Heart right ventricle (tissue), 16 donors: ENCODE measurements at regions not wholly inside any gene's neighbourhood (a gene's known extent, or its start where the extent isn't known, plus 50 kb on each side); places are given as distances from the start of the nearest gene placed in this dataset.

ENCODE experiments used
- ATAC-seq, 8 donors: fragments of 200-7000 bp; cut with Tn5 transposase; one replicate each; pipeline ENCODE4 v1.9.1; 2020; ENCODE audit warnings: mild to moderate bottlenecking in 8 of 8, moderate library complexity in 8 of 8, moderate number of reproducible peaks in 1 of 8
- DNase-seq, 2 donors: peaks; one replicate each; pipeline ENCODE4 v3.0.0-alpha.2; 2020
- H3K27ac ChIP-seq, 10 donors: fragments of 200-600 bp; sonication (generic) in 2 of 10; one replicate each; pipeline versions ENCODE4 v1.5.0 to v1.8.0; 2020 to 2022; ENCODE audit warnings: mild to moderate bottlenecking in 3 of 10
- H3K27me3 ChIP-seq, 7 donors: fragments of 200-600 bp; one replicate each; pipeline ENCODE4 v1.8.0; 2021 to 2022; ENCODE audit warnings: mild to moderate bottlenecking in 2 of 7
- H3K36me3 ChIP-seq, 9 donors: fragments of 200-600 bp; sonication (generic) in 1 of 9; one replicate each; pipeline versions ENCODE4 v1.5.0 to v1.8.0; 2020 to 2022; ENCODE audit warnings: mild to moderate bottlenecking in 2 of 9
- H3K4me1 ChIP-seq, 9 donors: fragments of 200-600 bp; sonication (generic) in 1 of 9; one replicate each; pipeline versions ENCODE4 v1.5.0 to v1.8.0; 2020 to 2022; ENCODE audit warnings: mild to moderate bottlenecking in 4 of 9
- H3K4me3 ChIP-seq, 10 donors: fragments of 200-600 bp; sonication (generic) in 2 of 10; one replicate each; pipeline versions ENCODE4 v1.5.0 to v1.8.0; 2020 to 2022; ENCODE audit warnings: mild to moderate bottlenecking in 7 of 10, moderate library complexity in 2 of 10
- H3K9me3 ChIP-seq, 11 donors: fragments of 200-600 bp in 10 of 11; sonication (generic) in 2 of 11; one replicate each; pipeline versions ENCODE4 v1.5.0 to v1.8.0; 2013 to 2022; ENCODE audit warnings: mild to moderate bottlenecking in 2 of 11, control low read depth in 1 of 11, moderate library complexity in 1 of 11
- WGBS, 2 donors: extraction: QIAGEN DNeasy Blood & Tissue Kit; methylation state at CpG; one replicate each; pipeline ENCODE4 v1.1.7; 2013; ENCODE audit warnings: inconsistent platforms in 1 of 2; 5-methylcytosine and 5-hydroxymethylcytosine counted together
- intact Hi-C, 10 donors: fragments of 100-400 bp; cut with DNase I; formaldehyde crosslinking; loops; one replicate each; pipeline versions ENCODE4 v1.11.1 to v1.14.2; 2022
- TF ChIP-seq, protein P1 (sequence below), 9 donors: fragments of 200-600 bp; sonication (generic) in 2 of 9; IDR thresholded peaks; one replicate each; pipeline versions ENCODE4 v1.5.0 to v1.8.0; 2021 to 2022; ENCODE audit warnings: antibody characterized with exemption in 9 of 9, mild to moderate bottlenecking in 5 of 9, moderate library complexity in 1 of 9
- donor health status: Arrhythmogenic right ventricular cardiomyopathy.
- donor health status: ischemic (EF 13 %, LVEDD 7.1; RV severe dilation, severe dysfunction).
- donor health status: healthy with polysubstance abuse.
- donor health status: DM: no; HTN: yes; CAD: no.
- donor health status: DM: no; HTN: no; CAD: no.
- donor health status: ischemic (EF 25% LVEDD 6.9; RV normal size, moderate dysfunction).
- donor health status: ischemic (EF 25% LVEDD 5.7; RV mildly dilated, moderate dysfunction).
- donor health status: healthy.
- donor health status: DM: yes; HTN: yes; CAD: no.
- donor health status: Ischemic cardiomyopathy.
- donor health status: ischemic (EF 35%, LVEDD 5.7; RV mildly dilated, moderate dysfunction).
- donor health status: nonischemic (EF 11% LVEDD 7.7; RV severe dilation, severe dysfunction).
- donor health status: DM: yes; HTN: yes; CAD: no.
- donor health status: PGD.
- donor health status: ischemic (EF 29% LVEDD 5.4; RV normal size, mild dysfunction).
- donor health status: nonischemic (EF 23%, LVEDD 6.1; RV moderate dilation, normal function).

DNA sequence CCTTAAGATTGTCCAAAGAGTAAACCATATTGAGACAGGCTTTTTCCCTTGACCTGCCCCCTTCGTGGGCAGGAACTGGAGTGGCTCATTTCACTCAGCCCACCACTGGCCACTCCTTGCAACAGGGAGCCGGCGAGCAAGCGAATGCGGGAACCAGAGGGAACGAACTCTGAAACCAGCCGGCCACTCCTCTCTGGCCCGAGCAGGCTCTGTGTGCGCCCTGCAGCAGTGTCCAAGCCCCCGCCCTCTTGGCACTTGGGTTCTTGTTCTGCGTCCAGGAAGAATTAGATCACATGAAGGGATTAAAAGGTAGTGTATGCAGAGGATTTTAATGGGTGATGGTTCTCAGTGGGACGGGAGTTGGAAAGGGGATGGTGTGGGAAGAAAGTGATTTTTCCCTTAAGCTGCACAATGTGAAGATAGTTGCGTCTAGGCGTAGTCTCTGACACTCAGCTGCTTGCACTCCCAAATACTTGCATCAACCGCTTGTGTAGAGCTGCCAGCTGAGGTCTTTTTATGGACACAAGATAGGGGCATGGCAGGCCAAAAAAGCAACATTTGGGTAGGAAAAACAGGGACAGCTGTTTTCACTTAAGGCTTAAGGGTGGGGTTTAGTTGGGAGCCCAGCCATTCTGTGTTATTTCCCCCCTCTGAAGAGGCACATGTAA is 1209.7 kb upstream of the PCDH20 start:
- ATAC-seq (no peak), DNase-seq (no peak)
- H3K27me3 ChIP-seq: no peaks in the 10 kb centered on the region
- TF ChIP-seq, protein P1, sequence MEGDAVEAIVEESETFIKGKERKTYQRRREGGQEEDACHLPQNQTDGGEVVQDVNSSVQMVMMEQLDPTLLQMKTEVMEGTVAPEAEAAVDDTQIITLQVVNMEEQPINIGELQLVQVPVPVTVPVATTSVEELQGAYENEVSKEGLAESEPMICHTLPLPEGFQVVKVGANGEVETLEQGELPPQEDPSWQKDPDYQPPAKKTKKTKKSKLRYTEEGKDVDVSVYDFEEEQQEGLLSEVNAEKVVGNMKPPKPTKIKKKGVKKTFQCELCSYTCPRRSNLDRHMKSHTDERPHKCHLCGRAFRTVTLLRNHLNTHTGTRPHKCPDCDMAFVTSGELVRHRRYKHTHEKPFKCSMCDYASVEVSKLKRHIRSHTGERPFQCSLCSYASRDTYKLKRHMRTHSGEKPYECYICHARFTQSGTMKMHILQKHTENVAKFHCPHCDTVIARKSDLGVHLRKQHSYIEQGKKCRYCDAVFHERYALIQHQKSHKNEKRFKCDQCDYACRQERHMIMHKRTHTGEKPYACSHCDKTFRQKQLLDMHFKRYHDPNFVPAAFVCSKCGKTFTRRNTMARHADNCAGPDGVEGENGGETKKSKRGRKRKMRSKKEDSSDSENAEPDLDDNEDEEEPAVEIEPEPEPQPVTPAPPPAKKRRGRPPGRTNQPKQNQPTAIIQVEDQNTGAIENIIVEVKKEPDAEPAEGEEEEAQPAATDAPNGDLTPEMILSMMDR (IDR thresholded peaks at IDR 0.05): no peak
- H3K27ac ChIP-seq: no peak overlapping the region
- intact Hi-C loops: no loop called here
- 85 to 89% methylated on average over 15 of the region's 15 CpGs for WGBS, 2 donors
- H3K36me3 ChIP-seq: no peaks in the 10 kb centered on the region
- H3K4me3 ChIP-seq: no peak overlapping the region
- H3K4me1 ChIP-seq: no peaks in the 10 kb centered on the region
- peaks cover 0 to 51% (median 0%) of the 10 kb centered on the region in 11 donors for H3K9me3 ChIP-seq

DNA sequence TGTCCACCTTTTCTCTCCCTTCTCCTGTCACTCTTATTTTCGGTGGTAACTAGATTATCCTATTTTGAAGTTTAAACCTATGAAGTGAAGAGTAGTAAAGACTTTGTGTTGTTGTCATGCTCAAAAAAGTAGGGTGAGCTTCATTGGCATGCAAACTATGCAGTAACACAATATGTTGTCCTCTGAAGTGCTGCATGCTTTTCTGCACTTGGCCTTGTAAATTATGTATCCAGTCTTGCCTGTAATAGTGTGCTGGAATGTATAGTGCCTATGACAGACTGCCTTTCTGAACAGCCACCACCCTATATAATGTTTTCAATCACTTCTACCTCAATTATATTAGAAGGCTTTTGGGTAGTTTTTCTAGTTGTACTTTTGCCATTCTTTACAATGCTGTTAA is 1198.2 kb upstream of the PCDH20 start:
- Histone ChIP-seq H3K36me3 (no peaks in the 10 kb centered on the region), H3K9me3 (peaks cover 0 to 20% (median 0%) of the 10 kb centered on the region in 11 donors), H3K27ac (no peak overlapping the region), H3K4me1 (no peaks in the 10 kb centered on the region), H3K4me3 (no peak overlapping the region), H3K27me3 (no peaks in the 10 kb centered on the region)
- intact Hi-C loops: no loop called here
- DNase-seq (no peak), ATAC-seq (no peak)
- 68 to 73% methylated on average over 1 of the region's 1 CpG for WGBS, 2 donors
- TF ChIP-seq, protein P1 (IDR thresholded peaks at IDR 0.05): no peak

DNA sequence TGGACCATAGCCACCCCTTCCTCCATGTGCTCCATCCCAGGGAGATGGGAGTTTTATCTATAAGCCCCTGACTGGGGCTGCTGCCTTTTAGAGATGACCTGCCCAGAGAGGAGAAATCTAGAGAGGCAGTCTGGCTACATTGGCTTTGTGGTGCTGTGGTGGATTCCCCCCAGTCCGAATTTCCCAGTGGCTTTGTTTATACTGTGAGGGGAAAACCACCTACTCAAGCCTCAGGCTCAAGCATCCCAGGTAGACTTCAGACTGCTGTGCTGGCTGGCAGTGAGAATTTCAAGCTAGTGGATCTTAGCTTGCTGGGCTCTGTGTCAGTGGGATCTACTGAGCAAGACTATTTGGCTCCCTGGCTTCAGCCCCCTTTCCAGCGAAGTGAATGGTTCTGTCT is 1195.7 kb upstream of the PCDH20 start:
- TF ChIP-seq, protein P1 (IDR thresholded peaks at IDR 0.05): no peak
- Histone ChIP-seq H3K36me3 (no peaks in the 10 kb centered on the region), H3K27me3 (no peaks in the 10 kb centered on the region), H3K27ac (no peak overlapping the region), H3K4me3 (no peak overlapping the region), H3K9me3 (peaks cover 0 to 38% (median 0%) of the 10 kb centered on the region in 11 donors), H3K4me1 (no peaks in the 10 kb centered on the region)
- 75 to 89% methylated on average over 2 of the region's 2 CpGs for WGBS, 2 donors
- DNase-seq (no peak), ATAC-seq (no peak)
- intact Hi-C loops: loop anchor here in 1 of 10 donors (1.0 kb wide), 1 partner anchor 17 kb away; no protein-coding TSS in a partner anchor

DNA sequence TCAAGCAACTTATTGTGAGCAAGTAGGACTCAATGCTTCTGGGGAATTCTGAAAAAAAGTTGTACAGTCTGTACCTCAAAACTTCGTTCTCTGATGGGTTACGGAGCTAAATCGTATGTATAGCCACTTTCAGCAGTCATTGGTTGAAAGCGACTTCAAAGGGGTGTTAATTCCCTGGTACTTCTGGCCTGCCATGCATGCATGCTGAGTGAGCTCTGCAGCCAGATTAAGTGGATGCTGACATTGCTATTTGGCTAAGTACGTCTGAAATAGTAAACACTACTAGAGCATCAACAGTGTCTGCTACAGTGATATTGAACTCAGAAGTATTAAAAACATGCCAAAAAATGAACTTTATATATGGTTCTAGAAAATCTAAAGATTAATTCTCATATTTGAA is 1183.1 kb upstream of the PCDH20 start:
- 39 to 50% methylated on average over 5 of the region's 5 CpGs for WGBS, 2 donors
- no peak overlapping the region for H3K27ac ChIP-seq
- H3K4me3 ChIP-seq: no peak overlapping the region
- H3K4me1 ChIP-seq: no peaks in the 10 kb centered on the region
- TF ChIP-seq, protein P1 (IDR thresholded peaks at IDR 0.05): no peak
- no peaks in the 10 kb centered on the region for H3K36me3 ChIP-seq
- no peak for DNase-seq
- intact Hi-C loops: no loop called here
- ATAC-seq: no peak
- no peaks in the 10 kb centered on the region for H3K27me3 ChIP-seq
- peaks cover 0 to 7% (median 0%) of the 10 kb centered on the region in 11 donors for H3K9me3 ChIP-seq
